Neural cell (in vitro differentiated cells): ENCODE measurements at regions not wholly inside any gene's neighbourhood (a gene's known extent, or its start where the extent isn't known, plus 50 kb on each side); places are given as distances from the start of the nearest gene placed in this dataset.

Source experiments
- H2AFZ ChIP-seq: fragments of 200-600, 300-800 bp; sonication (generic), shearing (Covaris generic); 2 replicates; pipeline ENCODE4 v1.6.0; 2014; ENCODE audit warnings: low read depth, mild to moderate bottlenecking, antibody characterized with exemption, low read length, moderate library complexity
- H3F3A ChIP-seq: fragments of 200-600 bp; shearing (Covaris generic); 2 replicates; pipeline ENCODE4 v1.6.1; 2016; ENCODE audit warnings: mild to moderate bottlenecking, moderate library complexity, mixed read lengths, antibody characterized with exemption, low read length; ENCODE audit not compliant: insufficient read depth, poor library complexity, severe bottlenecking
- H3K27ac ChIP-seq: fragments of 200-600, 300-800 bp; sonication (generic), shearing (Covaris generic); 2 replicates; pipeline ENCODE4 v1.5.1; 2014; ENCODE audit warnings: mild to moderate bottlenecking, low read length, moderate library complexity
- H3K27me3 ChIP-seq: fragments of 300-800, 200-600 bp; sonication (generic), shearing (Covaris generic); 2 replicates; pipeline ENCODE4 v1.6.0; 2014; ENCODE audit warnings: mild to moderate bottlenecking, low read depth, low read length, moderate library complexity; ENCODE audit not compliant: insufficient read depth
- H3K36me3 ChIP-seq: fragments of 300-800, 200-600 bp; sonication (generic), shearing (Covaris generic); 2 replicates; pipeline ENCODE4 v1.5.1; 2014; ENCODE audit warnings: mild to moderate bottlenecking, antibody characterized with exemption, low read length, moderate library complexity; ENCODE audit not compliant: insufficient read depth
- H3K4me2 ChIP-seq: fragments of 300-800, 200-600 bp; sonication (generic), shearing (Covaris generic); 2 replicates; pipeline ENCODE4 v1.6.0; 2014; ENCODE audit warnings: mild to moderate bottlenecking, low read length
- H3K4me3 ChIP-seq: fragments of 300-800, 200-600 bp; sonication (generic), shearing (Covaris generic); 2 replicates; pipeline ENCODE4 v1.5.1; 2014; ENCODE audit warnings: mild to moderate bottlenecking, low read length, moderate library complexity
- H3K79me2 ChIP-seq: fragments of 200-600 bp; shearing (Covaris generic); replicated peaks from 2 replicates; pipeline ENCODE4 v1.6.0; 2014; ENCODE audit warnings: mild to moderate bottlenecking, low read length, moderate library complexity; ENCODE audit not compliant: insufficient read depth
- H3K9ac ChIP-seq: fragments of 300-800, 200-600 bp; sonication (generic), shearing (Covaris generic); 2 replicates; pipeline ENCODE4 v1.6.1; 2016; ENCODE audit warnings: mild to moderate bottlenecking, low read length, mixed read lengths
- H3K9me2 ChIP-seq: fragments of 200-600 bp; shearing (Covaris generic); 2 replicates; pipeline ENCODE4 v1.6.1; 2016; ENCODE audit warnings: mild to moderate bottlenecking, low read length, mixed read lengths; ENCODE audit not compliant: insufficient read depth
- H3K9me3 ChIP-seq: fragments of 200-600, 300-800 bp; sonication (generic), shearing (Covaris generic); 2 replicates; pipeline ENCODE4 v1.6.1; 2016; ENCODE audit warnings: mild to moderate bottlenecking, mixed run types, low read length, moderate library complexity, mixed read lengths
- H4K20me1 ChIP-seq: fragments of 200-600 bp; shearing (Covaris generic); 2 replicates; pipeline ENCODE4 v1.6.1; 2016; ENCODE audit warnings: mild to moderate bottlenecking, mixed run types; ENCODE audit not compliant: insufficient read depth
- CTCF ChIP-seq: fragments of 450-650 bp; IDR thresholded peaks from 2 replicates; pipeline ENCODE4 v1.5.1; 2014; ENCODE audit warnings: antibody characterized with exemption, mild to moderate bottlenecking, moderate library complexity; ENCODE audit not compliant: poor library complexity, severe bottlenecking
- EP300 ChIP-seq: fragments of 450-650 bp; conservative IDR thresholded peaks from 2 replicates; pipeline ENCODE4 v1.6.1; 2014; ENCODE audit warnings: antibody characterized with exemption, mild to moderate bottlenecking, moderate library complexity; ENCODE audit not compliant: poor library complexity, severe bottlenecking
- EZH2 ChIP-seq: fragments of 200-600, 300-800 bp; shearing (Covaris generic), sonication (generic); IDR thresholded peaks from 2 replicates; pipeline ENCODE4 v1.6.1; 2014; ENCODE audit warnings: antibody characterized with exemption, low read length, borderline replicate concordance, mild to moderate bottlenecking; ENCODE audit not compliant: insufficient read depth, poor library complexity, severe bottlenecking
- MXI1 ChIP-seq: fragments of 450-650 bp; conservative IDR thresholded peaks from 2 replicates; pipeline ENCODE4 v1.6.1; 2014; ENCODE audit warnings: antibody characterized with exemption, mild to moderate bottlenecking; ENCODE audit not compliant: poor library complexity, severe bottlenecking
- POLR2AphosphoS5 ChIP-seq: IDR thresholded peaks from 2 replicates; pipeline ENCODE4 v1.6.1; 2012
- RAD21 ChIP-seq: fragments of 450-650 bp; conservative IDR thresholded peaks from 2 replicates; pipeline ENCODE4 v1.6.1; 2014; ENCODE audit warnings: antibody characterized with exemption, mild to moderate bottlenecking, moderate library complexity
- REST ChIP-seq: IDR thresholded peaks from 2 replicates; pipeline ENCODE4 v1.6.1; 2012; ENCODE audit warnings: borderline replicate concordance
- SMC3 ChIP-seq: fragments of 450-650 bp; conservative IDR thresholded peaks from 2 replicates; pipeline ENCODE4 v1.6.1; 2014; ENCODE audit warnings: antibody characterized with exemption, mild to moderate bottlenecking, moderate library complexity; ENCODE audit not compliant: poor library complexity
- TAF1 ChIP-seq: IDR thresholded peaks from 2 replicates; pipeline ENCODE4 v1.6.1; 2012; ENCODE audit warnings: low read depth

GRCh38 chr5:143694357-143694756, 117.6 kb upstream of the HMHB1 start:
- H3K4me2 ChIP-seq = no peak overlapping the region
- H2AFZ ChIP-seq = no peak overlapping the region
- H3K4me3 ChIP-seq = no peak overlapping the region
- H3K9me2 ChIP-seq = no peaks in the 10 kb centered on the region
- H3K79me2 ChIP-seq = no peaks in the 10 kb centered on the region
- H3K9me3 ChIP-seq = no peaks in the 10 kb centered on the region
- H3K9ac ChIP-seq = no peak overlapping the region
- H4K20me1 ChIP-seq = no peaks in the 10 kb centered on the region
- no peak overlapping the region for H3K27ac ChIP-seq
- TF ChIP-seq MXI1 (no peak), RAD21 (no peak), SMC3 (no peak), EZH2 (no peak), POLR2AphosphoS5 (no peak), EP300 (no peak), REST (no peak), CTCF (no peak), TAF1 (no peak)
- H3K27me3 ChIP-seq = no peaks in the 10 kb centered on the region
- H3F3A ChIP-seq = no peaks in the 10 kb centered on the region
- no peaks in the 10 kb centered on the region for H3K36me3 ChIP-seq

GRCh38 chr5:143693651-143694252, 118.2 kb upstream of the HMHB1 start:
- no peaks in the 10 kb centered on the region for H3F3A ChIP-seq
- H3K4me2 ChIP-seq = no peak overlapping the region
- H3K9ac ChIP-seq = no peak overlapping the region
- no peak overlapping the region for H3K27ac ChIP-seq
- no peak overlapping the region for H3K4me3 ChIP-seq
- H3K9me2 ChIP-seq = no peaks in the 10 kb centered on the region
- TF ChIP-seq RAD21 = no peak
- no peak for TF ChIP-seq MXI1
- TF ChIP-seq TAF1 = no peak
- no peak for TF ChIP-seq POLR2AphosphoS5
- TF ChIP-seq REST = no peak
- TF ChIP-seq EZH2 = no peak
- no peak for TF ChIP-seq SMC3
- TF ChIP-seq EP300 = no peak
- no peak for TF ChIP-seq CTCF
- no peaks in the 10 kb centered on the region for H3K27me3 ChIP-seq
- no peaks in the 10 kb centered on the region for H3K36me3 ChIP-seq
- no peak overlapping the region for H2AFZ ChIP-seq
- no peaks in the 10 kb centered on the region for H3K9me3 ChIP-seq
- no peaks in the 10 kb centered on the region for H4K20me1 ChIP-seq
- H3K79me2 ChIP-seq = no peaks in the 10 kb centered on the region
